GM23248 (cell line): ENCODE measurements at regions not wholly inside any gene's neighbourhood (a gene's known extent, or its start where the extent isn't known, plus 50 kb on each side); places are given as distances from the start of the nearest gene placed in this dataset.

Experiments
- EZH2 ChIP-seq: fragments of 200-600 bp; sonication (generic); IDR thresholded peaks from 2 replicates; pipeline ENCODE4 v1.6.1; 2018; ENCODE audit warnings: antibody characterized with exemption, mild to moderate bottlenecking; ENCODE audit not compliant: insufficient read depth, poor library complexity, severe bottlenecking
- EZH2phosphoT487 ChIP-seq: fragments of 200-600 bp; sonication (generic); IDR thresholded peaks from 2 replicates; pipeline ENCODE4 v1.6.1; 2018; ENCODE audit warnings: antibody characterized with exemption, moderate library complexity, mild to moderate bottlenecking, low read depth; ENCODE audit not compliant: insufficient read depth

- TF ChIP-seq EZH2 = no peak
- TF ChIP-seq EZH2phosphoT487 = no peak
Measured at GRCh38 chr2:65943099-65943786, 491.7 kb upstream of the MEIS1 start.
